GF-D8 (cell line): ENCODE measurements at regions not wholly inside any gene's neighbourhood (a gene's known extent, or its start where the extent isn't known, plus 50 kb on each side); places are given as distances from the start of the nearest gene placed in this dataset.

Experiments used
- DNase-seq: peaks from one replicate; lab custom pipeline; 2025; lab: John Stamatoyannopoulos, UW

GRCh38 chrY:15650056-15650455, 1125.7 kb downstream of the NLGN4Y start:
- DNase-seq, result no peak

GRCh38 chrY:15688531-15688930, 1164.2 kb downstream of the NLGN4Y start:
- no peak for DNase-seq

GRCh38 chrY:15689994-15690393, 1165.7 kb downstream of the NLGN4Y start:
- no peak for DNase-seq

GRCh38 chrY:15702131-15702530, 1177.8 kb downstream of the NLGN4Y start:
- DNase-seq, result no peak

GRCh38 chrY:15704906-15705305, 1180.6 kb downstream of the NLGN4Y start:
- no peak for DNase-seq

GRCh38 chrY:15749533-15750433, 1225.5 kb downstream of the NLGN4Y start:
- no peak for DNase-seq

- DNase-seq, result no peak
Measured at GRCh38 chrY:15751001-15751400, 1226.7 kb downstream of the NLGN4Y start.

GRCh38 chrY:15756266-15756665, 1231.9 kb downstream of the NLGN4Y start:
- no peak for DNase-seq

- DNase-seq, result no peak
Measured at GRCh38 chrY:15773579-15773978, 1249.2 kb downstream of the NLGN4Y start.

GRCh38 chrY:15775880-15776279, 1251.6 kb downstream of the NLGN4Y start:
- DNase-seq, result no peak

- no peak for DNase-seq
Measured at GRCh38 chrY:15779891-15780290, 1255.6 kb downstream of the NLGN4Y start.

GRCh38 chrY:15800021-15800420, 1275.7 kb downstream of the NLGN4Y start:
- DNase-seq, result no peak

GRCh38 chrY:15805985-15806384, 1281.7 kb downstream of the NLGN4Y start:
- no peak for DNase-seq

GRCh38 chrY:15814241-15814640, 1289.9 kb downstream of the NLGN4Y start:
- DNase-seq, result no peak
